ENCODE measurements at regions not wholly inside any gene's neighbourhood (a gene's known extent, or its start where the extent isn't known, plus 50 kb on each side); places are given as distances from the start of the nearest gene placed in this dataset.

GRCh38 chr21:18614303-18614702 lies 210.7 kb upstream of the TMPRSS15 start:
- ATAC-seq (no peak), DNase-seq (ENCODE audit: low read depth, low spot score) (no peak)
- intact Hi-C loops (cut with micrococcal nuclease) = no loop called here
- Histone ChIP-seq H3K9me3 (ENCODE audit: control insufficient read depth in 1 of 2, insufficient read depth in 1 of 2, low read depth in 1 of 2, low read length in 2 of 2) (peaks cover 11 to 27% of the 10 kb centered on the region in 2 experiments; a peak in 2 of 4 replicates), H4K20me1 (ENCODE audit: insufficient read depth) (no peaks in the 10 kb centered on the region), H2AFZ (ENCODE audit: low read depth, low read length, poor library complexity, severe bottlenecking) (no peak overlapping the region), H3K79me2 (ENCODE audit: insufficient read depth, low read length) (no peaks in the 10 kb centered on the region), H3K4me1 (ENCODE audit: control insufficient read depth in 1 of 2, insufficient read depth in 2 of 2, low read length in 2 of 2) (no peaks in the 10 kb centered on the region), H3K27ac (ENCODE audit: low read depth, low read length) (no peak overlapping the region), H3K9me2 (ENCODE audit: insufficient read depth) (no peaks in the 10 kb centered on the region), H3K4me3 (replicated peaks in 1 of 2; ENCODE audit: low read depth in 1 of 2, low read length in 2 of 2) (no peak overlapping the region), H3K4me2 (ENCODE audit: low read length) (no peak overlapping the region), H3K36me3 (ENCODE audit: control insufficient read depth in 1 of 2, insufficient read depth in 2 of 2, low read length in 2 of 2) (no peaks in the 10 kb centered on the region), H3K9ac (ENCODE audit: low read length) (no peak overlapping the region), H3K27me3 (ENCODE audit: insufficient read depth, low read length) (no peaks in the 10 kb centered on the region)
- ChIA-PET POLR2A (no interaction called here), RAD21 (ENCODE audit: low non-redundant PET in 1 of 2, low total read pairs in 2 of 2, uncharacterized antibody in 2 of 2, unreplicated experiment in 2 of 2) (no interaction called here), CTCF (no interaction called here)
- TF ChIP-seq RAD21 (IDR thresholded peaks at IDR 0.05; ENCODE audit: low read depth) = no peak
- no peak for TF ChIP-seq EZH2phosphoT487 (IDR thresholded peaks at IDR 0.05; ENCODE audit: borderline replicate concordance)
- no peak for TF ChIP-seq SIN3A (IDR thresholded peaks at IDR 0.05; ENCODE audit: low read depth)
- no peak for TF ChIP-seq JUND (IDR thresholded peaks at IDR 0.05)
- TF ChIP-seq EGR1 (IDR thresholded peaks at IDR 0.05; ENCODE audit: low read depth) = no peak
- TF ChIP-seq REST (IDR thresholded peaks at IDR 0.05; ENCODE audit: low read depth) = no peak
- no peak for TF ChIP-seq FOSL1 (IDR thresholded peaks at IDR 0.05; ENCODE audit: low read depth)
- TF ChIP-seq YY1 (IDR thresholded peaks at IDR 0.05; ENCODE audit: extremely low read depth, insufficient replicate concordance, low read depth, low read length) = no peak
- TF ChIP-seq ATF3 (IDR thresholded peaks at IDR 0.05) = no peak
- TF ChIP-seq ELF1 (IDR thresholded peaks at IDR 0.05; ENCODE audit: borderline replicate concordance, low read depth) = no peak
- TF ChIP-seq, protein P1, sequence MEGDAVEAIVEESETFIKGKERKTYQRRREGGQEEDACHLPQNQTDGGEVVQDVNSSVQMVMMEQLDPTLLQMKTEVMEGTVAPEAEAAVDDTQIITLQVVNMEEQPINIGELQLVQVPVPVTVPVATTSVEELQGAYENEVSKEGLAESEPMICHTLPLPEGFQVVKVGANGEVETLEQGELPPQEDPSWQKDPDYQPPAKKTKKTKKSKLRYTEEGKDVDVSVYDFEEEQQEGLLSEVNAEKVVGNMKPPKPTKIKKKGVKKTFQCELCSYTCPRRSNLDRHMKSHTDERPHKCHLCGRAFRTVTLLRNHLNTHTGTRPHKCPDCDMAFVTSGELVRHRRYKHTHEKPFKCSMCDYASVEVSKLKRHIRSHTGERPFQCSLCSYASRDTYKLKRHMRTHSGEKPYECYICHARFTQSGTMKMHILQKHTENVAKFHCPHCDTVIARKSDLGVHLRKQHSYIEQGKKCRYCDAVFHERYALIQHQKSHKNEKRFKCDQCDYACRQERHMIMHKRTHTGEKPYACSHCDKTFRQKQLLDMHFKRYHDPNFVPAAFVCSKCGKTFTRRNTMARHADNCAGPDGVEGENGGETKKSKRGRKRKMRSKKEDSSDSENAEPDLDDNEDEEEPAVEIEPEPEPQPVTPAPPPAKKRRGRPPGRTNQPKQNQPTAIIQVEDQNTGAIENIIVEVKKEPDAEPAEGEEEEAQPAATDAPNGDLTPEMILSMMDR (IDR thresholded peaks at IDR 0.05 in 2 of 3, conservative IDR thresholded peaks at IDR 0.05 in 1 of 3; ENCODE audit: borderline replicate concordance in 1 of 3, insufficient read depth in 1 of 3, low read depth in 2 of 3, low read length in 2 of 3) = no peak
- TF ChIP-seq ZFX (IDR thresholded peaks at IDR 0.05) = no peak
- no TSS peak for BruUV-seq (replicated peaks)

Data from HCT116 (cell line).